ENCODE measurements at regions not wholly inside any gene's neighbourhood (a gene's known extent, or its start where the extent isn't known, plus 50 kb on each side); places are given as distances from the start of the nearest gene placed in this dataset.

DNA sequence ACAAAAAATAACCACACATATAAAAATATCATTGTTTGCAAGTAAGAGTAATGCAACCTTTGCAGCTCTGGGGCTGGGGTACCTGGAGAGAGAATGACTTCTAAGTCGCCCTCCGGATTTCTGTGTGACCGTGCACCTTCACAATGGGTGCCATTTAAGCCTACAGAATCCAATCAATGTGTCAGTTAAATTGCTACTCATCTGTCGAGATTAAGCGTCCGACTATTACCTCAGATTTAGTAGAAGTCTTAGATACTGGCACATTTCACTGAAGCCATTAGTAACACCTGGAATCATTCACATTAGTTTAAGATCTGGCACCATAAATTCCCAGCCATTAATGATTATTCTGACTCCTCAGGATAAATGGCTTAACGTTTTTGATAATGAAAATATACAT is 507.3 kb upstream of the MGMT start:
- intact Hi-C loops (cut with micrococcal nuclease), result no loop called here
- ChIA-PET POLR2A (no interaction called here), CTCF (no interaction called here)
- Mint-ChIP-seq H3K27ac (no peak overlapping the region), H3K9me3 (no peaks in the 10 kb centered on the region), H3K36me3 (ENCODE audit: low read depth) (no peaks in the 10 kb centered on the region), H3K27me3 (no peaks in the 10 kb centered on the region), H3K4me3 (no peak overlapping the region), H3K4me1 (no peaks in the 10 kb centered on the region)
- ATAC-seq (ENCODE audit: low read depth) (no peak), DNase-seq (no peak)
- TF ChIP-seq, protein P1, sequence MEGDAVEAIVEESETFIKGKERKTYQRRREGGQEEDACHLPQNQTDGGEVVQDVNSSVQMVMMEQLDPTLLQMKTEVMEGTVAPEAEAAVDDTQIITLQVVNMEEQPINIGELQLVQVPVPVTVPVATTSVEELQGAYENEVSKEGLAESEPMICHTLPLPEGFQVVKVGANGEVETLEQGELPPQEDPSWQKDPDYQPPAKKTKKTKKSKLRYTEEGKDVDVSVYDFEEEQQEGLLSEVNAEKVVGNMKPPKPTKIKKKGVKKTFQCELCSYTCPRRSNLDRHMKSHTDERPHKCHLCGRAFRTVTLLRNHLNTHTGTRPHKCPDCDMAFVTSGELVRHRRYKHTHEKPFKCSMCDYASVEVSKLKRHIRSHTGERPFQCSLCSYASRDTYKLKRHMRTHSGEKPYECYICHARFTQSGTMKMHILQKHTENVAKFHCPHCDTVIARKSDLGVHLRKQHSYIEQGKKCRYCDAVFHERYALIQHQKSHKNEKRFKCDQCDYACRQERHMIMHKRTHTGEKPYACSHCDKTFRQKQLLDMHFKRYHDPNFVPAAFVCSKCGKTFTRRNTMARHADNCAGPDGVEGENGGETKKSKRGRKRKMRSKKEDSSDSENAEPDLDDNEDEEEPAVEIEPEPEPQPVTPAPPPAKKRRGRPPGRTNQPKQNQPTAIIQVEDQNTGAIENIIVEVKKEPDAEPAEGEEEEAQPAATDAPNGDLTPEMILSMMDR (IDR thresholded peaks at IDR 0.05), result no peak

DNA sequence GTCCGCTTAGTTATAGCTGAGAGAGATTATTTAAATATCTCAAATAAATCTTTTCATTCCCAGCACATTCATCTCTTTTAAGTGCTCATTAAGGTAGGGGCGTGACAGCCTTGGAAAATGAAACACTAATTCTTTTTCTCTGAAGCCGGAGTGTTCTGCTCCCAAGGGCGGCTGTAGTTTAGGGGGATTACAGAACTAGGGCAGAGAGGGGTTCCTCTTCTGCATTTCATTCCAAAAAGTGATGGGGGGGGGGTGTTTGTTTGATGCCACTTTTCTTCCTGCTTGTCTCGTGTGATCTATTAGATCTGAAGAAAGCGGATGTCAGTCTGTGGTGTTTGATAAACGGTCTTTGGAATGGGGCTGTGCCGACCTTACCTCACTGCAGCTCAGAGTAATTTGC is 506.5 kb upstream of the MGMT start:
- no peaks in the 10 kb centered on the region for H3K36me3 Mint-ChIP-seq (ENCODE audit: low read depth)
- no peak overlapping the region for H3K4me3 Mint-ChIP-seq
- ATAC-seq (ENCODE audit: low read depth) (no peak), DNase-seq (no peak)
- TF ChIP-seq, protein P1 (IDR thresholded peaks at IDR 0.05), result no peak
- no peak overlapping the region for H3K27ac Mint-ChIP-seq
- intact Hi-C loops (cut with micrococcal nuclease), result no loop called here
- H3K4me1 Mint-ChIP-seq, result no peaks in the 10 kb centered on the region
- ChIA-PET POLR2A (no interaction called here), CTCF (no interaction called here)
- H3K27me3 Mint-ChIP-seq, result no peaks in the 10 kb centered on the region
- no peaks in the 10 kb centered on the region for H3K9me3 Mint-ChIP-seq

DNA sequence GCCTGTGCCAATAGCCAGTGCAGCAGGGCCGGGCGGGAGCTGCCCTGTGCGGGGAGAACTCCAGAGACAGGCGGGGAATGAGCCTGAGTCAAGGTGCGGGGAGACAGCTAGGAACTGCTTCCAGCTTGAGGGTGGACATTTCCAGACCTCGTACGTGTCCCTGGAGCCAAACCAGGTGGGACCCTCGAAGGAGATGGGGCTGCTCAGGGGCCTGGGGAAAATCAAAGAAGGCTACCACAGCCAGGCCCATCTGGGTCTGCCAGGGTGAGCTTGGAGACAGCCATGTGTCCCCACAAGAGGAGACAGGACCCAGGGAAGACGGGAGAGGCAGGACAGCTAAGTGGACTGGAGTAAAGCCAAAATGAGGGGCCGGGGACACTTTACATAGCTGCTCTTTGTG is 504.9 kb upstream of the MGMT start:
- TF ChIP-seq, protein P1 (IDR thresholded peaks at IDR 0.05), result no peak
- Mint-ChIP-seq H3K27ac (no peak overlapping the region), H3K27me3 (no peaks in the 10 kb centered on the region), H3K9me3 (no peaks in the 10 kb centered on the region), H3K36me3 (ENCODE audit: low read depth) (no peaks in the 10 kb centered on the region), H3K4me3 (no peak overlapping the region), H3K4me1 (no peaks in the 10 kb centered on the region)
- ATAC-seq (ENCODE audit: low read depth) (no peak), DNase-seq (no peak)
- POLR2A ChIA-PET, result no interaction called here
- CTCF ChIA-PET, result no interaction called here
- intact Hi-C loops (cut with micrococcal nuclease), result no loop called here

DNA sequence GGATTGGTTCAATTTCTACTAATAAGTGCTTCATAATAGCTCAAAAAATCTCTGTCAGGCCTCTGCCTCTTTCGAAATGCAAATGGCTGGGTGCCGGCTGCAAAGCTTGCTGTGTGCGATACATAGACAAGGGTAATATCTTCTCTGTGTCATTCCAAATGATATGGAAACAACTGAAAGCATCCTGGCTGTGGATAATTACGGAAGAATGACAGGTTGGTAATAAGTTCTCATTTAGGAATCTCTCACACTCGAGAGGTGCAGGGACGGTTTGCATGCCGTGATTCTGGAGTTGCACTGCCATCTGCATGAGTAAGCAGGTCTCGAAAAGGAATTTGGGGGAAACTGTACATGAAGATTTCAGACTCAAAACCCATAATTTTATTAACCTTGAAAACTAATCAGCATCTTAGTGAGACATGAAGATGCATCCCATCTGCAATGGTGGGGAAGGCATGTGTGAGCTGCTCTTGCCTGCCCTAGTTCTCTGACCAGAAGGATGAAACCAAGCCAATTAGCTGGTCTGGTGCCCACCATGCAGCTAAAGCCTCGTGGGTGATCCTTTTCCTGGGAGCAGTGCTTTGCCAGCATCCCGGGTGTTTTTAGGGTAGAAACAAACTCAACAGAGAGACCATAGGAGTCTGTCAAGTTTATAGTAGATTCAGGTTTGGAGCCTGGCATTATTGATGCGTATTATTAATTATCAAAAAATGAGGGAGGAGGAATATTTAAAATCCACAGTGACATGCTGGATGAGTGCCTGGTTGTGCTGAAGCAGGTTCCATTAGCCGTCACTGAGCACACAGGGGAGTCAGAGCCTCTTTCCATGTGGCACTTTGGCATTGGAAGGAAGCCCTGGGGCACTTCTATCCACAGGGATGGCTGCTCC is 503.6 kb upstream of the MGMT start:
- Mint-ChIP-seq H3K27ac (no peak overlapping the region), H3K4me1 (no peaks in the 10 kb centered on the region), H3K27me3 (no peaks in the 10 kb centered on the region), H3K36me3 (ENCODE audit: low read depth) (no peaks in the 10 kb centered on the region), H3K4me3 (no peak overlapping the region), H3K9me3 (no peaks in the 10 kb centered on the region)
- TF ChIP-seq, protein P1 (IDR thresholded peaks at IDR 0.05), result no peak
- DNase-seq, result no peak
- intact Hi-C loops (cut with micrococcal nuclease), result no loop called here
- CTCF ChIA-PET, result no interaction called here
- POLR2A ChIA-PET, result no interaction called here
- no peak for ATAC-seq (ENCODE audit: low read depth)

DNA sequence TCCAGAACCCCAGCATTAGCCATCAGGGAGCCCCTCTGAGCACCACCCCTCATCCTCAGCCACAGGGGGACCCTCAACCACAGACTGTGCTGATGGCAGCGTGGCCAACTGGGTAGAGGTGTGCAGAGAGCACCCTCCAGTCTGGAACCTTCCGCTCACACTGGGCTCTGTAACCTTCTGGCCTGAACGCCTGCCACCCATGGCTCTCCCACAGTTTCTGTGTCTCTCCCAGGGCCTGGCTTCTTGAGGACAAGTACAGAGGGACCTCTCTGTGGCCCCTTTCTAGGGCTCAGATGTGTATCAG is 503.0 kb upstream of the MGMT start:
- DNase-seq, result no peak
- H3K4me3 Mint-ChIP-seq, result no peak overlapping the region

More for the DNA sequence above, 503.0 kb upstream of the MGMT start:
- no peaks in the 10 kb centered on the region for H3K4me1 Mint-ChIP-seq
- ChIA-PET POLR2A (no interaction called here), CTCF (no interaction called here)
- H3K27me3 Mint-ChIP-seq, result no peaks in the 10 kb centered on the region
- intact Hi-C loops (cut with micrococcal nuclease), result no loop called here
- ATAC-seq (ENCODE audit: low read depth), result no peak
- no peaks in the 10 kb centered on the region for H3K36me3 Mint-ChIP-seq (ENCODE audit: low read depth)
- no peak overlapping the region for H3K27ac Mint-ChIP-seq
- TF ChIP-seq, protein P1 (IDR thresholded peaks at IDR 0.05), result no peak
- H3K9me3 Mint-ChIP-seq, result no peaks in the 10 kb centered on the region
